OCI-LY7 (cell line): ENCODE measurements at regions not wholly inside any gene's neighbourhood (a gene's known extent, or its start where the extent isn't known, plus 50 kb on each side); places are given as distances from the start of the nearest gene placed in this dataset.

Experiments used
- BruUV-seq: library from RNA; stranded (reverse); fragments of 400-500 nt; replicated peaks from 2 replicates; lab custom pipeline; 2021; lab: Mats Ljungman, UMichigan
- CTCF ChIA-PET: fragments of 300-600 bp; sonication (Branson Sonifier 250); formaldehyde crosslinking; loops from one replicate; lab custom pipeline; 2022; ENCODE audit warnings: antibody characterized with exemption; ENCODE audit not compliant: unreplicated experiment; lab: Charles Lee
- POLR2A ChIA-PET: fragments of 300-600 bp; sonication (Branson Sonifier 250); formaldehyde crosslinking; loops from one replicate; lab custom pipeline; 2022; ENCODE audit warnings: antibody characterized with exemption; lab: Charles Lee
- DNase-seq: peaks from one replicate; pipeline ENCODE4 v3.0.0-alpha.2; 2015; ENCODE audit warnings: low spot score
- H2AFZ ChIP-seq: fragments of 200-600 bp; sonication (generic), shearing (Covaris generic); 2 replicates; pipeline ENCODE4 v1.6.1; 2014; ENCODE audit warnings: mild to moderate bottlenecking, antibody characterized with exemption, low read length, moderate library complexity
- H3K27ac ChIP-seq: fragments of 200-600 bp; sonication (generic); 2 replicates; pipeline ENCODE4 v1.5.1; 2014; ENCODE audit warnings: mixed run types, low read depth, mild to moderate bottlenecking, moderate library complexity, low read length, inconsistent platforms; ENCODE audit not compliant: poor library complexity, severe bottlenecking
- H3K36me3 ChIP-seq: fragments of 200-600 bp; sonication (generic); 2 replicates; pipeline ENCODE4 v1.6.1; 2014; ENCODE audit warnings: mild to moderate bottlenecking, antibody characterized with exemption, low read length, moderate library complexity, mixed read lengths; ENCODE audit not compliant: insufficient read depth
- H3K4me1 ChIP-seq: fragments of 200-600 bp; sonication (generic); 2 replicates; pipeline ENCODE4 v1.5.1; 2014; ENCODE audit warnings: mild to moderate bottlenecking, low read length; ENCODE audit not compliant: insufficient read depth, poor library complexity, severe bottlenecking
- H3K4me2 ChIP-seq: fragments of 200-600 bp; sonication (generic); 2 replicates; pipeline ENCODE4 v1.6.1; 2014; ENCODE audit warnings: mild to moderate bottlenecking, low read length
- H3K4me3 ChIP-seq: fragments of 200-600 bp; sonication (generic); 2 replicates; pipeline ENCODE4 v1.5.1; 2014; ENCODE audit warnings: mild to moderate bottlenecking, low read depth, low read length; ENCODE audit not compliant: poor library complexity, severe bottlenecking
- H3K79me2 ChIP-seq: fragments of 200-600 bp; sonication (generic); 2 replicates; pipeline ENCODE4 v1.6.1; 2016; ENCODE audit warnings: low read depth, mild to moderate bottlenecking, low read length, moderate library complexity, mixed read lengths; ENCODE audit not compliant: insufficient read depth
- H3K9me2 ChIP-seq: fragments of 200-600 bp; sonication (generic); 2 replicates; pipeline ENCODE4 v1.6.1; 2016; ENCODE audit warnings: mild to moderate bottlenecking, low read length, mixed read lengths; ENCODE audit not compliant: insufficient read depth
- H3K9me3 ChIP-seq: fragments of 200-600 bp; sonication (generic); 2 replicates; pipeline ENCODE4 v1.6.1; 2014; ENCODE audit warnings: mild to moderate bottlenecking, mixed run types, low read length, mixed read lengths
- H4K20me1 ChIP-seq: fragments of 200-600 bp; sonication (generic); 2 replicates; pipeline ENCODE4 v1.6.1; 2014; ENCODE audit warnings: mild to moderate bottlenecking, antibody characterized with exemption, low read length, moderate library complexity, mixed read lengths; ENCODE audit not compliant: insufficient read depth
- CTCF ChIP-seq: fragments of 200-600 bp; sonication (generic); conservative IDR thresholded peaks from 2 replicates; pipeline ENCODE4 v1.5.1; 2014; ENCODE audit warnings: mild to moderate bottlenecking, antibody characterized with exemption, low read length, moderate library complexity, mixed read lengths
- EZH2phosphoT487 ChIP-seq: fragments of 200-600 bp; sonication (generic); IDR thresholded peaks from 2 replicates; pipeline ENCODE4 v1.6.1; 2018; ENCODE audit warnings: low read depth, borderline replicate concordance, mild to moderate bottlenecking, mixed run types, antibody characterized with exemption, low read length, moderate library complexity, mixed read lengths
- intact Hi-C: fragments of 100-400 bp; cut with micrococcal nuclease; formaldehyde crosslinking; loops from one replicate; pipeline ENCODE4 v1.10.0; 2022; ENCODE audit not compliant: unreplicated experiment

GRCh38 chr2:236830926-236831325 lies 254.8 kb upstream of the COPS8 start:
- DNase-seq, result no peak
- no peak overlapping the region for H3K27ac ChIP-seq
- ChIA-PET CTCF (no interaction called here), POLR2A (no interaction called here)
- no peaks in the 10 kb centered on the region for H3K79me2 ChIP-seq
- intact Hi-C loops, result no loop called here
- no peaks in the 10 kb centered on the region for H3K36me3 ChIP-seq
- H2AFZ ChIP-seq, result no peak overlapping the region
- no peaks in the 10 kb centered on the region for H3K9me3 ChIP-seq
- TF ChIP-seq EZH2phosphoT487 (no peak), CTCF (no peak)
- no peak overlapping the region for H3K4me3 ChIP-seq
- BruUV-seq, result no TSS peak
- H4K20me1 ChIP-seq, result no peaks in the 10 kb centered on the region
- no peaks in the 10 kb centered on the region for H3K4me1 ChIP-seq
- no peak overlapping the region for H3K4me2 ChIP-seq
- H3K9me2 ChIP-seq, result no peaks in the 10 kb centered on the region

- CTCF ChIA-PET, result no interaction called here
- no peak overlapping the region for H3K4me2 ChIP-seq
- H4K20me1 ChIP-seq, result no peaks in the 10 kb centered on the region
- TF ChIP-seq CTCF, result no peak
- POLR2A ChIA-PET, result no interaction called here
- no peaks in the 10 kb centered on the region for H3K36me3 ChIP-seq
- H2AFZ ChIP-seq, result no peak overlapping the region
- no peaks in the 10 kb centered on the region for H3K4me1 ChIP-seq
- BruUV-seq, result no TSS peak
- intact Hi-C loops, result no loop called here
- no peaks in the 10 kb centered on the region for H3K79me2 ChIP-seq
- H3K27ac ChIP-seq, result no peak overlapping the region
- no peak overlapping the region for H3K4me3 ChIP-seq
- no peaks in the 10 kb centered on the region for H3K9me3 ChIP-seq
- no peak for DNase-seq
- no peaks in the 10 kb centered on the region for H3K9me2 ChIP-seq
Measured at GRCh38 chr2:236831698-236832097, 254.0 kb upstream of the COPS8 start.

GRCh38 chr2:236833501-236834073 lies 252.1 kb upstream of the COPS8 start:
- POLR2A ChIA-PET, result no interaction called here

More at GRCh38 chr2:236833501-236834073, 252.1 kb upstream of the COPS8 start:
- no peak for TF ChIP-seq EZH2phosphoT487
- no peak for TF ChIP-seq CTCF
- Histone ChIP-seq H3K4me3 (no peak overlapping the region), H3K4me2 (no peak overlapping the region), H3K36me3 (no peaks in the 10 kb centered on the region), H4K20me1 (no peaks in the 10 kb centered on the region), H3K27ac (no peak overlapping the region), H3K4me1 (no peaks in the 10 kb centered on the region), H3K9me2 (no peaks in the 10 kb centered on the region), H3K79me2 (no peaks in the 10 kb centered on the region), H3K9me3 (no peaks in the 10 kb centered on the region), H2AFZ (no peak overlapping the region)
- intact Hi-C loops, result no loop called here
- BruUV-seq, result no TSS peak
- DNase-seq, result no peak
- CTCF ChIA-PET, result no interaction called here
